ENCODE measurements at regions not wholly inside any gene's neighbourhood (a gene's known extent, or its start where the extent isn't known, plus 50 kb on each side); places are given as distances from the start of the nearest gene placed in this dataset.

GRCh38 chr6:144510859-144511258 lies 225.7 kb downstream of the UTRN start:
- TF ChIP-seq POLR2A (IDR thresholded peaks at IDR 0.05; ENCODE audit: low read length) (no peak), GATA1 (IDR thresholded peaks at IDR 0.05; ENCODE audit: low read depth, low read length) (no peak)
